ENCODE measurements at regions not wholly inside any gene's neighbourhood (a gene's known extent, or its start where the extent isn't known, plus 50 kb on each side); places are given as distances from the start of the nearest gene placed in this dataset.

DNA sequence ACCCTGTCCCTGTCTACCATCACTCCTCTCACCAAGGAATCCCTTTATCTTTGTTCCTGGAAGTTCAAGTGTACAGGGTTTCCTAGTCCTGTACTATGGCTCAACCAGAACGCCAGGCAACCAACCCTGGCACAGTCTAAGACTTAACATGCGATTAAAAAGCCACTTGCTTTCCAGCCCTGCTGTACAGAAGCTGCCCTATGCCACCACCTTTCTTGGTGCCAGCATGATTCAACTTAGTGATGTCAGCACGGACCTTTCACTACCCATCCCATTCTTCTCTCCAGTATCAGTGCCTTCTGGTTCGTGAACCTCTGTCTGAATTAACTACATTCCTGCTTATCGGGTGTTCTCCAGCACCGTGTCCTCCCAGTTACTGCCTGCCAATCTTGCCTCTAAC is 151.1 kb downstream of the KLF12 start:
- no peak overlapping the region for H3K4me2 ChIP-seq (ENCODE audit: low read length)
- H3K9ac ChIP-seq (ENCODE audit: low read length): no peak overlapping the region
- TF ChIP-seq POLR2A (IDR thresholded peaks at IDR 0.05; ENCODE audit: borderline replicate concordance, extremely low read depth, insufficient read depth, insufficient read length) (no peak), SRF (IDR thresholded peaks at IDR 0.05; ENCODE audit: low read depth) (no peak), ZFX (IDR thresholded peaks at IDR 0.05) (no peak), CBX3 (IDR thresholded peaks at IDR 0.05; ENCODE audit: low read depth) (no peak), EGR1 (IDR thresholded peaks at IDR 0.05; ENCODE audit: low read depth) (no peak), EZH2phosphoT487 (IDR thresholded peaks at IDR 0.05; ENCODE audit: borderline replicate concordance) (no peak), CEBPB (IDR thresholded peaks at IDR 0.05; ENCODE audit: low read depth) (no peak), SP1 (IDR thresholded peaks at IDR 0.05; ENCODE audit: low read depth) (no peak), JUND (IDR thresholded peaks at IDR 0.05) (no peak), REST (IDR thresholded peaks at IDR 0.05; ENCODE audit: low read depth) (no peak), ELF1 (IDR thresholded peaks at IDR 0.05; ENCODE audit: borderline replicate concordance, low read depth) (no peak)
- TF ChIP-seq, protein P1, sequence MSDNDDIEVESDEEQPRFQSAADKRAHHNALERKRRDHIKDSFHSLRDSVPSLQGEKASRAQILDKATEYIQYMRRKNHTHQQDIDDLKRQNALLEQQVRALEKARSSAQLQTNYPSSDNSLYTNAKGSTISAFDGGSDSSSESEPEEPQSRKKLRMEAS (IDR thresholded peaks at IDR 0.05): no peak
- H3K4me3 ChIP-seq (replicated peaks in 1 of 2; ENCODE audit: low read depth in 1 of 2, low read length in 2 of 2): no peak overlapping the region
- H3K79me2 ChIP-seq (ENCODE audit: insufficient read depth, low read length): no peaks in the 10 kb centered on the region
- no peak for ATAC-seq
- H3K4me1 ChIP-seq (ENCODE audit: control insufficient read depth in 1 of 2, insufficient read depth in 2 of 2, low read length in 2 of 2): no peaks in the 10 kb centered on the region
- no peak overlapping the region for H2AFZ ChIP-seq (ENCODE audit: low read depth, low read length, poor library complexity, severe bottlenecking)
- RAD21 ChIA-PET (ENCODE audit: low non-redundant PET in 1 of 2, low total read pairs in 2 of 2, uncharacterized antibody in 2 of 2, unreplicated experiment in 2 of 2): no interaction called here
- DNase-seq (ENCODE audit: low read depth, low spot score): no peak
- no peaks in the 10 kb centered on the region for H3K36me3 ChIP-seq (ENCODE audit: control insufficient read depth in 1 of 2, insufficient read depth in 2 of 2, low read length in 2 of 2)
- H4K20me1 ChIP-seq (ENCODE audit: insufficient read depth): no peaks in the 10 kb centered on the region
- BruUV-seq (replicated peaks): no TSS peak
- CTCF ChIA-PET: no interaction called here
- H3K27ac ChIP-seq (ENCODE audit: low read depth, low read length): no peak overlapping the region
- no peaks in the 10 kb centered on the region for H3K27me3 ChIP-seq (ENCODE audit: insufficient read depth, low read length)
- 0 out of 2 replicates have a peak, but pooled peaks cover 4% of the 10 kb centered on the region for H3K9me2 ChIP-seq (ENCODE audit: insufficient read depth)
- intact Hi-C loops (cut with micrococcal nuclease): no loop called here
- POLR2A ChIA-PET: no interaction called here
- H3K9me3 ChIP-seq (ENCODE audit: control insufficient read depth in 1 of 2, insufficient read depth in 1 of 2, low read depth in 1 of 2, low read length in 2 of 2): no peaks in the 10 kb centered on the region

Measured in HCT116 (cell line).